ENCODE measurements at regions not wholly inside any gene's neighbourhood (a gene's known extent, or its start where the extent isn't known, plus 50 kb on each side); places are given as distances from the start of the nearest gene placed in this dataset.

GRCh38 chr3:20916951-20917606 is 731.1 kb upstream of the SGO1 start (continued):
- TF ChIP-seq KDM1A (IDR thresholded peaks at IDR 0.05; ENCODE audit: borderline replicate concordance, low read length) (no peak), SAP30 (IDR thresholded peaks at IDR 0.05; ENCODE audit: insufficient read depth, insufficient replicate concordance, low read length) (no peak), PHF8 (conservative IDR thresholded peaks at IDR 0.05; ENCODE audit: low read depth, low read length) (no peak), GTF2F1 (IDR thresholded peaks at IDR 0.05; ENCODE audit: borderline replicate concordance, low read depth, low read length) (no peak), CEBPB (IDR thresholded peaks at IDR 0.05; ENCODE audit: low read depth, low read length) (no peak), TAF7 (optimal IDR thresholded peaks at IDR 0.05; ENCODE audit: borderline replicate concordance, low read depth, low read length) (no peak)
